ENCODE measurements at regions not wholly inside any gene's neighbourhood (a gene's known extent, or its start where the extent isn't known, plus 50 kb on each side); places are given as distances from the start of the nearest gene placed in this dataset.
A peak's percentile ranks its signal among the peaks of the same experiment; 100 is the strongest.

DNA sequence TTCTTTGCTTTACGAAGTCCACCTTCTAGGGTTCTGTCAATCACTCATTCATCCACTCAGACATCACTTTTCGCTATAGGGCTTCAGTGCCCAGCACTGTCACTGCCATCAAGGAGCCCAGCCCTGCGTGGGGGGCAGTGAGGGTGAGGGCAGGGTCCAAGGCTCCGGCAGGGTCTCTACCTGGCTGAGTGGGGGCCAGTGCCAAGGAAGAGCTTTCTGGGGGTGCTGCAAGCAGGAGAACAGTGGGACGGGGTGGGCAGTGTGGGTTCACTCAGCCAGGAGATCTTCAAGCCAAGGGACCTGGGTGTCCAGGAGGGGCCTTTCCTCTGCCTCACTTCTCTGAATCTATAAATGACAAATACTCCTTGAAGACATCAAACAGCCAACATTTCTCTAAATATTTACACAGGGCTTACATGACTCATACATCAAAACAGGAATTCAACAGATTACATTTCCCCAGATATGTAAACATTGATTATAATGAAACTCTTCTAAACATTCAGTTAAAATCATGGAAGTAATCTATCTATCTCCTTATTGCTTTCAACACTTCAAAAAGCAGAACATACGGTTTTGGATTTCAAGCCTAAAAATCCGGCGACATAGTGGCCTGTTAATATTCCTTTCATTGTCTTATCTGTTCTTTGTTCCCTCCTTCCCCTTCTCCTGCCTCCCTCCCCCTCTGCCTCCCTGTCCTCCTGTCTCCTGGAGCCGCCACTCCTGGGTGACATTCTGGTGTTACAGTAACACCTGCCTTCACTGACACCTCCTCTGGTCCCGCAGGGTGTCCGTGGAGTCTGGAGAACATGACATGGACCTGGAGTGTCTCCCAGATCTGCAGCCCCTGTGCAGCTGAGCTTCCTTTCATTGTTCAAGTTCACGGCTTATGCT lies 94.4 kb upstream of the ADRA2C start (continued):
- TF ChIP-seq, protein P1, sequence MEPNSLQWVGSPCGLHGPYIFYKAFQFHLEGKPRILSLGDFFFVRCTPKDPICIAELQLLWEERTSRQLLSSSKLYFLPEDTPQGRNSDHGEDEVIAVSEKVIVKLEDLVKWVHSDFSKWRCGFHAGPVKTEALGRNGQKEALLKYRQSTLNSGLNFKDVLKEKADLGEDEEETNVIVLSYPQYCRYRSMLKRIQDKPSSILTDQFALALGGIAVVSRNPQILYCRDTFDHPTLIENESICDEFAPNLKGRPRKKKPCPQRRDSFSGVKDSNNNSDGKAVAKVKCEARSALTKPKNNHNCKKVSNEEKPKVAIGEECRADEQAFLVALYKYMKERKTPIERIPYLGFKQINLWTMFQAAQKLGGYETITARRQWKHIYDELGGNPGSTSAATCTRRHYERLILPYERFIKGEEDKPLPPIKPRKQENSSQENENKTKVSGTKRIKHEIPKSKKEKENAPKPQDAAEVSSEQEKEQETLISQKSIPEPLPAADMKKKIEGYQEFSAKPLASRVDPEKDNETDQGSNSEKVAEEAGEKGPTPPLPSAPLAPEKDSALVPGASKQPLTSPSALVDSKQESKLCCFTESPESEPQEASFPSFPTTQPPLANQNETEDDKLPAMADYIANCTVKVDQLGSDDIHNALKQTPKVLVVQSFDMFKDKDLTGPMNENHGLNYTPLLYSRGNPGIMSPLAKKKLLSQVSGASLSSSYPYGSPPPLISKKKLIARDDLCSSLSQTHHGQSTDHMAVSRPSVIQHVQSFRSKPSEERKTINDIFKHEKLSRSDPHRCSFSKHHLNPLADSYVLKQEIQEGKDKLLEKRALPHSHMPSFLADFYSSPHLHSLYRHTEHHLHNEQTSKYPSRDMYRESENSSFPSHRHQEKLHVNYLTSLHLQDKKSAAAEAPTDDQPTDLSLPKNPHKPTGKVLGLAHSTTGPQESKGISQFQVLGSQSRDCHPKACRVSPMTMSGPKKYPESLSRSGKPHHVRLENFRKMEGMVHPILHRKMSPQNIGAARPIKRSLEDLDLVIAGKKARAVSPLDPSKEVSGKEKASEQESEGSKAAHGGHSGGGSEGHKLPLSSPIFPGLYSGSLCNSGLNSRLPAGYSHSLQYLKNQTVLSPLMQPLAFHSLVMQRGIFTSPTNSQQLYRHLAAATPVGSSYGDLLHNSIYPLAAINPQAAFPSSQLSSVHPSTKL (CRISPR knock-in tag; IDR thresholded peaks at IDR 0.05), result peak; percentile 78
- TF ChIP-seq FOSL1 (CRISPR knock-in tag; IDR thresholded peaks at IDR 0.05; ENCODE audit: borderline replicate concordance) (peak; percentile 49; the same call in 1 of the 2 replicates), ZHX1 (CRISPR knock-in tag; IDR thresholded peaks at IDR 0.05; ENCODE audit: low read depth) (no peak), TFDP1 (CRISPR knock-in tag; IDR thresholded peaks at IDR 0.05; ENCODE audit: borderline replicate concordance) (no peak), ZFP62 (CRISPR knock-in tag; IDR thresholded peaks at IDR 0.05) (no peak), SP5 (CRISPR knock-in tag; IDR thresholded peaks at IDR 0.05; ENCODE audit: borderline replicate concordance, low read depth) (0 out of 2 replicates have a peak, but pooled peaks have one; percentile 11), SOX6 (IDR thresholded peaks at IDR 0.05) (no peak), SOX6 (CRISPR knock-in tag; IDR thresholded peaks at IDR 0.05) (peak; percentile 59; the same call in 1 of the 2 replicates), ZNF788 (CRISPR knock-in tag; IDR thresholded peaks at IDR 0.05; ENCODE audit: borderline replicate concordance) (no peak), ISL2 (CRISPR knock-in tag; IDR thresholded peaks at IDR 0.05) (peak; percentile 44; the same call in 1 of the 2 replicates), SMAD3 (CRISPR knock-in tag; IDR thresholded peaks at IDR 0.05) (no peak), IKZF1 (IDR thresholded peaks at IDR 0.05) (no peak), HNF4A (CRISPR knock-in tag; IDR thresholded peaks at IDR 0.05) (no peak), CREM (IDR thresholded peaks at IDR 0.05) (peak; percentile 56; the same call in 1 of the 2 replicates), CREM (CRISPR knock-in tag; IDR thresholded peaks at IDR 0.05) (no peak)
- TF ChIP-seq, protein P2, sequence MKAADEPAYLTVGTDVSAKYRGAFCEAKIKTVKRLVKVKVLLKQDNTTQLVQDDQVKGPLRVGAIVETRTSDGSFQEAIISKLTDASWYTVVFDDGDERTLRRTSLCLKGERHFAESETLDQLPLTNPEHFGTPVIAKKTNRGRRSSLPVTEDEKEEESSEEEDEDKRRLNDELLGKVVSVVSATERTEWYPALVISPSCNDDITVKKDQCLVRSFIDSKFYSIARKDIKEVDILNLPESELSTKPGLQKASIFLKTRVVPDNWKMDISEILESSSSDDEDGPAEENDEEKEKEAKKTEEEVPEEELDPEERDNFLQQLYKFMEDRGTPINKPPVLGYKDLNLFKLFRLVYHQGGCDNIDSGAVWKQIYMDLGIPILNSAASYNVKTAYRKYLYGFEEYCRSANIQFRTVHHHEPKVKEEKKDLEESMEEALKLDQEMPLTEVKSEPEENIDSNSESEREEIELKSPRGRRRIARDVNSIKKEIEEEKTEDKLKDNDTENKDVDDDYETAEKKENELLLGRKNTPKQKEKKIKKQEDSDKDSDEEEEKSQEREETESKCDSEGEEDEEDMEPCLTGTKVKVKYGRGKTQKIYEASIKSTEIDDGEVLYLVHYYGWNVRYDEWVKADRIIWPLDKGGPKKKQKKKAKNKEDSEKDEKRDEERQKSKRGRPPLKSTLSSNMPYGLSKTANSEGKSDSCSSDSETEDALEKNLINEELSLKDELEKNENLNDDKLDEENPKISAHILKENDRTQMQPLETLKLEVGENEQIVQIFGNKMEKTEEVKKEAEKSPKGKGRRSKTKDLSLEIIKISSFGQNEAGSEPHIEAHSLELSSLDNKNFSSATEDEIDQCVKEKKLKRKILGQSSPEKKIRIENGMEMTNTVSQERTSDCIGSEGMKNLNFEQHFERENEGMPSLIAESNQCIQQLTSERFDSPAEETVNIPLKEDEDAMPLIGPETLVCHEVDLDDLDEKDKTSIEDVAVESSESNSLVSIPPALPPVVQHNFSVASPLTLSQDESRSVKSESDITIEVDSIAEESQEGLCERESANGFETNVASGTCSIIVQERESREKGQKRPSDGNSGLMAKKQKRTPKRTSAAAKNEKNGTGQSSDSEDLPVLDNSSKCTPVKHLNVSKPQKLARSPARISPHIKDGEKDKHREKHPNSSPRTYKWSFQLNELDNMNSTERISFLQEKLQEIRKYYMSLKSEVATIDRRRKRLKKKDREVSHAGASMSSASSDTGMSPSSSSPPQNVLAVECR (CRISPR knock-in tag; IDR thresholded peaks at IDR 0.05; ENCODE audit: borderline replicate concordance), result no peak
